Esophagus muscularis mucosa (tissue), 4 donors: ENCODE measurements at regions not wholly inside any gene's neighbourhood (a gene's known extent, or its start where the extent isn't known, plus 50 kb on each side); places are given as distances from the start of the nearest gene placed in this dataset.
"Not testable (repeated sequence)": the region's sequence is repeated elsewhere in the genome, so short reads cannot be mapped to it uniquely, and the experiment has no call there.

Experiments
- DNase-seq: peaks from one replicate; pipeline ENCODE4 v3.0.0-alpha.2; 2017; ENCODE audit errors: extremely low spot score
- H3K27ac ChIP-seq, 4 donors: fragments of 200-600 bp; sonication (generic); replicated peaks in 1 of 4; 1 replicate in 3 of 4; 2 replicates in 1 of 4; pipeline ENCODE4 v1.5.1; 2016 to 2019; ENCODE audit warnings: mild to moderate bottlenecking in 1 of 4
- H3K27me3 ChIP-seq, 4 donors: fragments of 200-600 bp; sonication (generic); one replicate each; pipeline versions ENCODE4 v1.5.1 to v1.6.0; 2016 to 2019
- H3K36me3 ChIP-seq, 4 donors: fragments of 200-600 bp; sonication (generic); one replicate each; pipeline ENCODE4 v1.5.1; 2016 to 2019
- H3K4me1 ChIP-seq, 4 donors: fragments of 200-600 bp; sonication (generic); one replicate each; pipeline ENCODE4 v1.5.1; 2016 to 2019
- H3K4me3 ChIP-seq, 4 donors: fragments of 200-600 bp; sonication (generic); 1 replicate in 2 of 4; 2 replicates in 2 of 4; pipeline ENCODE4 v1.5.1; 2016 to 2019; ENCODE audit warnings: mild to moderate bottlenecking in 4 of 4, moderate library complexity in 1 of 4
- H3K9me3 ChIP-seq, 4 donors: fragments of 200-600 bp; sonication (generic); 1 replicate in 3 of 4; 2 replicates in 1 of 4; pipeline ENCODE4 v1.5.1; 2016 to 2019
- CTCF ChIP-seq, 3 experiments: fragments of 200-600 bp in 2 of 3; fragments of 450-650 bp in 1 of 3; sonication (generic) in 2 of 3; IDR thresholded peaks; one replicate each; pipeline ENCODE4 v1.5.1; 2017 to 2019; ENCODE audit warnings: antibody characterized with exemption in 3 of 3, mild to moderate bottlenecking in 2 of 3, moderate library complexity in 1 of 3
- EP300 ChIP-seq: sonication (generic); formaldehyde crosslinking; IDR thresholded peaks from one replicate; pipeline ENCODE4 v1.6.1; 2017; ENCODE audit warnings: antibody characterized with exemption
- POLR2A ChIP-seq: fragments of 450-650 bp; IDR thresholded peaks from one replicate; pipeline ENCODE4 v1.6.1; 2017; ENCODE audit warnings: antibody characterized with exemption, moderate library complexity, mild to moderate bottlenecking, low read depth
- POLR2AphosphoS5 ChIP-seq, 2 donors: sonication (generic); formaldehyde crosslinking; IDR thresholded peaks; one replicate each; pipeline ENCODE4 v1.6.1; 2017; ENCODE audit warnings: antibody characterized with exemption in 2 of 2
- WGBS: methylation state at CpG from one replicate; pipeline ENCODE4 v1.1.5; 2018; 5-methylcytosine and 5-hydroxymethylcytosine counted together
- intact Hi-C: fragments of 100-400 bp; cut with DNase I; formaldehyde crosslinking; loops from one replicate; pipeline ENCODE4 v1.15.1; 2023

- Histone ChIP-seq H3K9me3 (peaks cover 0 to 14% (median 12%) of the 10 kb centered on the region in 4 donors), H3K27ac (no peak overlapping the region), H3K4me1 (no peaks in the 10 kb centered on the region), H3K27me3 (no peaks in the 10 kb centered on the region), H3K4me3 (no peak overlapping the region), H3K36me3 (no peaks in the 10 kb centered on the region)
- 71% methylated on average over 2 of the region's 2 CpGs for WGBS
- TF ChIP-seq CTCF (IDR thresholded peaks at IDR 0.05) (no peak), EP300 (no peak), POLR2A (no peak), POLR2AphosphoS5 (IDR thresholded peaks at IDR 0.05) (no peak)
- DNase-seq: no peak
- intact Hi-C loops: no loop called here
These were observed 463.2 kb upstream of the ZEB2 start for GRCh38 chr2:144983107-144983506.

- H3K27ac ChIP-seq: no peak overlapping the region
- no peak for DNase-seq
- intact Hi-C loops: no loop called here
- no peaks in the 10 kb centered on the region for H3K4me1 ChIP-seq
- TF ChIP-seq POLR2AphosphoS5 (IDR thresholded peaks at IDR 0.05) (no peak), EP300 (no peak), CTCF (IDR thresholded peaks at IDR 0.05) (no peak), POLR2A (no peak)
- H3K4me3 ChIP-seq: no peak overlapping the region
- H3K9me3 ChIP-seq: peaks cover 0 to 14% (median 12%) of the 10 kb centered on the region in 4 donors
- 100% methylated on average over 2 of the region's 2 CpGs for WGBS
- no peaks in the 10 kb centered on the region for H3K36me3 ChIP-seq
- H3K27me3 ChIP-seq: no peaks in the 10 kb centered on the region
These were observed 462.6 kb upstream of the ZEB2 start for GRCh38 chr2:144982481-144982880.

GRCh38 chr2:144975881-144976280, 456.0 kb upstream of the ZEB2 start:
- intact Hi-C loops: no loop called here
- Histone ChIP-seq H3K4me1 (no peaks in the 10 kb centered on the region), H3K27ac (no peak overlapping the region), H3K27me3 (no peaks in the 10 kb centered on the region), H3K9me3 (no peaks in the 10 kb centered on the region), H3K4me3 (no peak overlapping the region), H3K36me3 (no peaks in the 10 kb centered on the region)
- TF ChIP-seq POLR2A (no peak), POLR2AphosphoS5 (IDR thresholded peaks at IDR 0.05) (no peak), CTCF (IDR thresholded peaks at IDR 0.05) (no peak), EP300 (no peak)
- WGBS: 85% methylated on average over 3 of the region's 3 CpGs
- DNase-seq: no peak

DNA sequence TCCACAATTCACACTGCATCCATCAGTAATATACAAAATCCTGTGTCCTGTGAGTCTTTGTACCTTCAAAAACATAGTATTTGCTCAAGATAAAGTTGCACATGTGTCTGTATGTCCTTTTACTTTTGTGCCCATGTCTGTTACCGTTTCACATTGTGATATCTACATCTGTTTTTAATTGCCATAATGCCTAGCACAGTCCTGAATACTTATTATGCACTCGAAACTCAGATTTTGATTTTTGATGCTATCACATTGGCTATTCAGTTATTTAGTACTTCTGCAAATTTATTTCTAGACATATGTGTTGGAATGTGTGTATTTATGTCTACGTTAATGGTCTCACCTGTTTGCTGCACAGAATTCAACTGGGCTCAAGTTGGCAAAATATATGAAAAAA, 452.8 kb upstream of the ZEB2 start:
- WGBS: 83% methylated on average over 3 of the region's 3 CpGs
- TF ChIP-seq POLR2AphosphoS5 (IDR thresholded peaks at IDR 0.05) (no peak), POLR2A (no peak), CTCF (IDR thresholded peaks at IDR 0.05) (no peak), EP300 (no peak)
- Histone ChIP-seq H3K36me3 (no peaks in the 10 kb centered on the region), H3K9me3 (peaks cover 0 to 11% (median 5%) of the 10 kb centered on the region in 4 donors), H3K27me3 (no peaks in the 10 kb centered on the region), H3K4me3 (no peak overlapping the region), H3K4me1 (no peaks in the 10 kb centered on the region), H3K27ac (no peak overlapping the region)
- DNase-seq: no peak
- intact Hi-C loops: no loop called here

DNA sequence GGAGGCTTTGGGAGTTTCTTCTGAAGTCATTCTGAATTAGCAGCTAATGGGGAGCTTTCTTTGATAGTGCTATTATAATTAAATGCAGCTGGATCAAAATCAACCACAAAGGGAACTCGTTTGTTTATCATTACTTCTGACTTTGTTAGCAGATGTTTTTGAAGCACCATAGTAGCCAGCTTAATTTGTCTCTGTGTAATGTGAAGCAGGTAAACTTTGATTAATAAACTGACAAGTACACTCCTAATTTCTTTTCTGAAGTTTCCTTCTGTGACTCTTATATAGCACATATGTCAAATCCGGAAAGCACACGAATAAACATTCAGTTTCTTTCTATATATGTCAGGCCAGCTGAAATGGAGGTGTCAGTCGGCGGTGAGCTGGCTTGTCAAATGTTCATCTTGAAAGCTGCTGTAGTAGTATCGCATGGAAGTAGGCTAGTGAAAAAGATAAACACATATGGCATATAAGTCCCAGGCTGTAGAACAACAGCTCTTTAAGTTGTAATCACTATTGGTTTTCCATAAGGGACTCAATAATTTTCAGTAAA, 451.9 kb upstream of the ZEB2 start:
- Histone ChIP-seq H3K27me3 (no peaks in the 10 kb centered on the region), H3K36me3 (no peaks in the 10 kb centered on the region), H3K4me3 (no peak overlapping the region), H3K4me1 (no peaks in the 10 kb centered on the region), H3K9me3 (peaks cover 0 to 11% (median 5%) of the 10 kb centered on the region in 4 donors), H3K27ac (no peak overlapping the region)
- TF ChIP-seq CTCF (IDR thresholded peaks at IDR 0.05): no peak
- DNase-seq: no peak
- intact Hi-C loops: no loop called here
- 62% methylated on average over 6 of the region's 6 CpGs for WGBS

GRCh38 chr2:144970410-144970809, 450.5 kb upstream of the ZEB2 start:
- WGBS: 92% methylated on average over 1 of the region's 1 CpG

DNA sequence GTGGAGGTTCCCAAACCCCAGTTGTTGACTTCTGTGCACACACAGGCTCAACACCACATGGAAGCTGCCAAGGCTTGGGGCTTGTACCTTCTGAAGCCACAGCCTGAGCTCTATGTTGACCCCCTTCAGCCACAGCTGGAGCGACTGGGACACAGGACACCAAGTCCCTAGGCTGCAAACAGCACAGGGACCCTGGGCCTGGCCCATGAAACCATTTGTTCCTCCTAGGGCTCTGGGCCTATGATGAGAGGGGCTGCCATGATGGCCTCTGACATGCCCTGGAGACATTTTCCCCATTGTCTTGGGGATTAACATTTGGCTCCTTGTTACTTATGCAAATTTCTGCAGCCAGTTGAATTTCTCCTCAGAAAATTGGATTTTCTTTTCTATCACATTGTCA, 449.6 kb upstream of the ZEB2 start:
- H3K27ac ChIP-seq, H3K4me3 ChIP-seq, H3K4me1 ChIP-seq, H3K27me3 ChIP-seq, intact Hi-C loops, DNase-seq, H3K36me3 ChIP-seq: not testable (repeated sequence)
- peaks cover 0 to 11% (median 6%) of the 10 kb centered on the region in 4 donors for H3K9me3 ChIP-seq
- WGBS: 83% methylated on average over 1 of the region's 1 CpG

More at GRCh38 chr2:144970410-144970809, 450.5 kb upstream of the ZEB2 start:
- H3K27ac ChIP-seq, intact Hi-C loops, DNase-seq, H3K27me3 ChIP-seq, H3K4me3 ChIP-seq, H3K4me1 ChIP-seq, H3K36me3 ChIP-seq: not testable (repeated sequence)
- H3K9me3 ChIP-seq: peaks cover 0 to 11% (median 5%) of the 10 kb centered on the region in 4 donors
